HepG2 (cell line): ENCODE measurements at regions not wholly inside any gene's neighbourhood (a gene's known extent, or its start where the extent isn't known, plus 50 kb on each side); places are given as distances from the start of the nearest gene placed in this dataset.

Experiments
- ATAC-seq: fragments of 200-7000 bp; cut with Tn5 transposase; 3 replicates; pipeline ENCODE4 v1.9.1; 2020; ENCODE audit warnings: mild to moderate bottlenecking, moderate library complexity
- BruUV-seq: library from RNA; stranded (reverse); fragments of 400-500 nt; replicated peaks from 2 replicates; lab custom pipeline; 2021; lab: Mats Ljungman, UMichigan
- CTCF ChIA-PET: fragments of 300-600 bp; formaldehyde crosslinking; extraction: SDS; loops from one replicate; lab custom pipeline; 2021; ENCODE audit warnings: low total read pairs, inconsistent platforms, low intra/inter-chr PET ratio; lab: Yijun Ruan, JAX
- POLR2A ChIA-PET: fragments of 350-600 bp; sonication (Branson Sonifier 250); formaldehyde crosslinking; loops from one replicate; lab custom pipeline; 2020; ENCODE audit warnings: antibody characterized with exemption, inconsistent platforms; lab: Yijun Ruan, JAX
- DNase-seq: peaks from one replicate; pipeline ENCODE4 v3.0.0-alpha.2; 2015; ENCODE audit warnings: low spot score
- FAIRE-seq: peaks from 3 replicates; lab custom pipeline; 2011; peaks lifted over from hg19 to GRCh38; lab: Jason Lieb, UNC
- H2AFZ ChIP-seq: one replicate; pipeline ENCODE4 v1.6.1; 2011; ENCODE audit warnings: low read length, inconsistent platforms
- H3K27ac ChIP-seq: fragments of 300-600 bp; 3 replicates; pipeline ENCODE4 v1.8.0; 2011; ENCODE audit warnings: mixed run types, mild to moderate bottlenecking, mixed read lengths, low read length, inconsistent platforms; ENCODE audit not compliant: insufficient read depth; ENCODE audit errors: extremely low read length
- H3K27me3 ChIP-seq, 2 experiments: fragments of 200-600 bp in 1 of 2; 2 replicates in 1 of 2; 3 replicates in 1 of 2; pipeline versions ENCODE4 v1.6.0 to v1.8.0; 2011; ENCODE audit warnings: low read length in 2 of 2, mild to moderate bottlenecking in 2 of 2, moderate library complexity in 2 of 2, inconsistent platforms in 1 of 2; ENCODE audit not compliant: insufficient read depth in 2 of 2, control insufficient read depth in 1 of 2
- H3K36me3 ChIP-seq, 2 experiments: fragments of 200-600 bp in 1 of 2; replicated peaks in 1 of 2; 2 replicates in 1 of 2; 3 replicates in 1 of 2; pipeline versions ENCODE4 v1.5.1 to v1.8.0; 2011; ENCODE audit warnings: low read length in 2 of 2, inconsistent platforms in 1 of 2; ENCODE audit not compliant: insufficient read depth in 2 of 2, control insufficient read depth in 1 of 2
- H3K4me1 ChIP-seq: 2 replicates; pipeline ENCODE4 v1.5.1; 2012; ENCODE audit warnings: low read length, inconsistent platforms; ENCODE audit not compliant: insufficient read depth
- H3K4me2 ChIP-seq: 2 replicates; pipeline ENCODE4 v1.6.0; 2011; ENCODE audit warnings: low read depth, low read length, inconsistent platforms
- H3K4me3 ChIP-seq, 3 experiments: fragments of 200-600 bp in 1 of 3; sonication (generic), shearing (Covaris generic) in 1 of 3; replicated peaks in 1 of 3; 2 replicates each; pipeline ENCODE4 v1.5.1; 2011 to 2016; ENCODE audit warnings: low read length in 3 of 3, inconsistent platforms in 2 of 3, low read depth in 2 of 3, mild to moderate bottlenecking in 2 of 3, control low read depth in 1 of 3, mixed read lengths in 1 of 3; ENCODE audit not compliant: insufficient read depth in 1 of 3
- H3K79me2 ChIP-seq: one replicate; pipeline ENCODE4 v1.6.1; 2011; ENCODE audit warnings: low read length, inconsistent platforms; ENCODE audit not compliant: insufficient read depth
- H3K9ac ChIP-seq: 2 replicates; pipeline ENCODE4 v1.6.0; 2011; ENCODE audit warnings: mild to moderate bottlenecking, low read depth, low read length, inconsistent platforms; ENCODE audit not compliant: insufficient read depth
- H3K9me3 ChIP-seq: 2 replicates; pipeline ENCODE4 v1.5.1; 2012; ENCODE audit warnings: mild to moderate bottlenecking, low read length
- H4K20me1 ChIP-seq: 2 replicates; pipeline ENCODE4 v1.6.0; 2011; ENCODE audit warnings: inconsistent platforms, mild to moderate bottlenecking, low read length, moderate library complexity; ENCODE audit not compliant: insufficient read depth
- GATAD2A ChIP-seq: IDR thresholded peaks from 2 replicates; pipeline ENCODE4 v1.6.1; 2016
- HIC2 ChIP-seq: sonication (generic); formaldehyde crosslinking; IDR thresholded peaks from 2 replicates; pipeline ENCODE4 v1.9.0; 2022; ENCODE audit warnings: low read depth, missing genetic modification reagents
- SP1 ChIP-seq, 2 experiments: fragments of 450-650 bp in 1 of 2; sonication (generic) in 1 of 2; formaldehyde crosslinking in 1 of 2; IDR thresholded peaks; 2 replicates each; pipeline versions ENCODE4 v1.4.0 to v1.6.1; 2016 to 2020; ENCODE audit warnings: missing genetic modification reagents in 1 of 2
- TFAP4 ChIP-seq: sonication (generic); IDR thresholded peaks from 2 replicates; pipeline ENCODE4 v1.6.1; 2016; ENCODE audit warnings: low read depth, borderline replicate concordance
- TOE1 ChIP-seq: sonication (generic); formaldehyde crosslinking; IDR thresholded peaks from 2 replicates; pipeline ENCODE4 v1.4.0; 2020; ENCODE audit warnings: mild to moderate bottlenecking, missing genetic modification reagents
- ZBTB14 ChIP-seq: sonication (generic); formaldehyde crosslinking; IDR thresholded peaks from 2 replicates; pipeline ENCODE4 v1.4.0; 2020; ENCODE audit warnings: missing genetic modification reagents
- ZBTB2 ChIP-seq: sonication (generic); formaldehyde crosslinking; IDR thresholded peaks from 2 replicates; pipeline ENCODE4 v1.8.0; 2022; ENCODE audit warnings: low read depth, missing genetic modification reagents
- ZC3H4 ChIP-seq: sonication (generic); formaldehyde crosslinking; IDR thresholded peaks from 2 replicates; pipeline ENCODE4 v1.4.0; 2020; ENCODE audit warnings: missing genetic modification reagents, borderline replicate concordance
- ZNF382 ChIP-seq: sonication (generic); formaldehyde crosslinking; IDR thresholded peaks from 2 replicates; pipeline ENCODE4 v1.5.0; 2020; ENCODE audit warnings: missing genetic modification reagents, mild to moderate bottlenecking, borderline replicate concordance
- ZNF788 ChIP-seq: sonication (generic); formaldehyde crosslinking; IDR thresholded peaks from 2 replicates; pipeline ENCODE4 v1.5.0; 2020; ENCODE audit warnings: mild to moderate bottlenecking, missing genetic modification reagents, borderline replicate concordance
- ZSCAN29 ChIP-seq: sonication (generic); formaldehyde crosslinking; conservative IDR thresholded peaks from 2 replicates; pipeline ENCODE4 v1.4.0; 2020; ENCODE audit warnings: mild to moderate bottlenecking, missing genetic modification reagents
- WGBS: methylation state at CpG from one replicate; pipeline ENCODE4 v1.1.6; 2017; ENCODE audit warnings: low lambda C conversion rate; 5-methylcytosine and 5-hydroxymethylcytosine counted together
- in situ Hi-C: cut with HindIII; loops from 2 replicates; pipeline ENCODE4 v1.10.0; 2017; ENCODE audit warnings: low pct_unique_long_range_greater_than_20kb; ENCODE audit not compliant: extremely low pct_ligation_motif_present
- intact Hi-C: fragments of 100-400 bp; cut with micrococcal nuclease; formaldehyde crosslinking; loops from one replicate; pipeline ENCODE4 v1.10.0; 2022; ENCODE audit not compliant: unreplicated experiment
- TF ChIP-seq, protein P1 (sequence below): sonication (generic); formaldehyde crosslinking; IDR thresholded peaks from 2 replicates; pipeline ENCODE4 v1.4.0; 2020; ENCODE audit warnings: missing genetic modification reagents
- TF ChIP-seq, protein P2 (sequence below): sonication (generic); formaldehyde crosslinking; IDR thresholded peaks from 2 replicates; pipeline ENCODE4 v1.9.0; 2021; ENCODE audit warnings: missing genetic modification reagents, borderline replicate concordance

GRCh38 chr4:54937501-54937900 lies 187.9 kb downstream of the KDR start:
- no peaks in the 10 kb centered on the region for H4K20me1 ChIP-seq
- ChIA-PET POLR2A (no interaction called here), CTCF (no interaction called here)
- no peak overlapping the region for H3K9ac ChIP-seq
- H3K4me1 ChIP-seq = no peaks in the 10 kb centered on the region
- DNase-seq (no peak), FAIRE-seq (no peak), ATAC-seq (no peak)
- H3K9me3 ChIP-seq = no peaks in the 10 kb centered on the region
- no peak overlapping the region for H3K27ac ChIP-seq
- in situ Hi-C loops = no loop called here
- no peaks in the 10 kb centered on the region for H3K79me2 ChIP-seq
- H3K36me3 ChIP-seq = no peaks in the 10 kb centered on the region
- 0% methylated on average over 2 of the region's 2 CpGs for WGBS
- H2AFZ ChIP-seq = no peak overlapping the region
- no TSS peak for BruUV-seq
- H3K4me3 ChIP-seq = no peak overlapping the region
- intact Hi-C loops = no loop called here
- no peak overlapping the region for H3K4me2 ChIP-seq
- no peaks in the 10 kb centered on the region; a peak in 1 of 5 replicates for H3K27me3 ChIP-seq
- no peak for TF ChIP-seq ZBTB14 (CRISPR knock-in tag)
- no peak for TF ChIP-seq ZNF382 (CRISPR knock-in tag)
- TF ChIP-seq ZSCAN29 (CRISPR knock-in tag) = no peak
- TF ChIP-seq ZC3H4 (CRISPR knock-in tag) = no peak
- TF ChIP-seq GATAD2A = no peak
- TF ChIP-seq, protein P1, sequence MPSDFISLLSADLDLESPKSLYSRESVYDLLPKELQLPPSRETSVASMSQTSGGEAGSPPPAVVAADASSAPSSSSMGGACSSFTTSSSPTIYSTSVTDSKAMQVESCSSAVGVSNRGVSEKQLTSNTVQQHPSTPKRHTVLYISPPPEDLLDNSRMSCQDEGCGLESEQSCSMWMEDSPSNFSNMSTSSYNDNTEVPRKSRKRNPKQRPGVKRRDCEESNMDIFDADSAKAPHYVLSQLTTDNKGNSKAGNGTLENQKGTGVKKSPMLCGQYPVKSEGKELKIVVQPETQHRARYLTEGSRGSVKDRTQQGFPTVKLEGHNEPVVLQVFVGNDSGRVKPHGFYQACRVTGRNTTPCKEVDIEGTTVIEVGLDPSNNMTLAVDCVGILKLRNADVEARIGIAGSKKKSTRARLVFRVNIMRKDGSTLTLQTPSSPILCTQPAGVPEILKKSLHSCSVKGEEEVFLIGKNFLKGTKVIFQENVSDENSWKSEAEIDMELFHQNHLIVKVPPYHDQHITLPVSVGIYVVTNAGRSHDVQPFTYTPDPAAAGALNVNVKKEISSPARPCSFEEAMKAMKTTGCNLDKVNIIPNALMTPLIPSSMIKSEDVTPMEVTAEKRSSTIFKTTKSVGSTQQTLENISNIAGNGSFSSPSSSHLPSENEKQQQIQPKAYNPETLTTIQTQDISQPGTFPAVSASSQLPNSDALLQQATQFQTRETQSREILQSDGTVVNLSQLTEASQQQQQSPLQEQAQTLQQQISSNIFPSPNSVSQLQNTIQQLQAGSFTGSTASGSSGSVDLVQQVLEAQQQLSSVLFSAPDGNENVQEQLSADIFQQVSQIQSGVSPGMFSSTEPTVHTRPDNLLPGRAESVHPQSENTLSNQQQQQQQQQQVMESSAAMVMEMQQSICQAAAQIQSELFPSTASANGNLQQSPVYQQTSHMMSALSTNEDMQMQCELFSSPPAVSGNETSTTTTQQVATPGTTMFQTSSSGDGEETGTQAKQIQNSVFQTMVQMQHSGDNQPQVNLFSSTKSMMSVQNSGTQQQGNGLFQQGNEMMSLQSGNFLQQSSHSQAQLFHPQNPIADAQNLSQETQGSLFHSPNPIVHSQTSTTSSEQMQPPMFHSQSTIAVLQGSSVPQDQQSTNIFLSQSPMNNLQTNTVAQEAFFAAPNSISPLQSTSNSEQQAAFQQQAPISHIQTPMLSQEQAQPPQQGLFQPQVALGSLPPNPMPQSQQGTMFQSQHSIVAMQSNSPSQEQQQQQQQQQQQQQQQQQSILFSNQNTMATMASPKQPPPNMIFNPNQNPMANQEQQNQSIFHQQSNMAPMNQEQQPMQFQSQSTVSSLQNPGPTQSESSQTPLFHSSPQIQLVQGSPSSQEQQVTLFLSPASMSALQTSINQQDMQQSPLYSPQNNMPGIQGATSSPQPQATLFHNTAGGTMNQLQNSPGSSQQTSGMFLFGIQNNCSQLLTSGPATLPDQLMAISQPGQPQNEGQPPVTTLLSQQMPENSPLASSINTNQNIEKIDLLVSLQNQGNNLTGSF (CRISPR knock-in tag) = no peak
- no peak for TF ChIP-seq ZNF788 (CRISPR knock-in tag)
- no peak for TF ChIP-seq TFAP4
- TF ChIP-seq TOE1 (CRISPR knock-in tag) = no peak
- TF ChIP-seq ZBTB2 (CRISPR knock-in tag) = no peak
- no peak for TF ChIP-seq SP1 (IDR thresholded peaks at IDR 0.05)
- no peak for TF ChIP-seq SP1 (CRISPR knock-in tag; IDR thresholded peaks at IDR 0.05)
- no peak for TF ChIP-seq HIC2 (CRISPR knock-in tag)
- TF ChIP-seq, protein P2, sequence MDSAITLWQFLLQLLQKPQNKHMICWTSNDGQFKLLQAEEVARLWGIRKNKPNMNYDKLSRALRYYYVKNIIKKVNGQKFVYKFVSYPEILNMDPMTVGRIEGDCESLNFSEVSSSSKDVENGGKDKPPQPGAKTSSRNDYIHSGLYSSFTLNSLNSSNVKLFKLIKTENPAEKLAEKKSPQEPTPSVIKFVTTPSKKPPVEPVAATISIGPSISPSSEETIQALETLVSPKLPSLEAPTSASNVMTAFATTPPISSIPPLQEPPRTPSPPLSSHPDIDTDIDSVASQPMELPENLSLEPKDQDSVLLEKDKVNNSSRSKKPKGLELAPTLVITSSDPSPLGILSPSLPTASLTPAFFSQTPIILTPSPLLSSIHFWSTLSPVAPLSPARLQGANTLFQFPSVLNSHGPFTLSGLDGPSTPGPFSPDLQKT (CRISPR knock-in tag) = no peak
